Lower leg skin (tissue), 3 donors: ENCODE measurements at regions not wholly inside any gene's neighbourhood (a gene's known extent, or its start where the extent isn't known, plus 50 kb on each side); places are given as distances from the start of the nearest gene placed in this dataset.

Experiments
- CTCF ChIP-seq, 3 donors: fragments of 450-650 bp; IDR thresholded peaks; one replicate each; pipeline ENCODE4 v1.5.1; 2016; ENCODE audit warnings: antibody characterized with exemption in 3 of 3, mild to moderate bottlenecking in 3 of 3, moderate library complexity in 2 of 3
- POLR2A ChIP-seq, 2 donors: fragments of 450-650 bp; IDR thresholded peaks; one replicate each; pipeline ENCODE4 v1.6.1; 2016 to 2017; ENCODE audit warnings: antibody characterized with exemption in 2 of 2, mild to moderate bottlenecking in 1 of 2, moderate library complexity in 1 of 2

GRCh38 chr1:29789910-29790247, 553.6 kb downstream of the PTPRU start:
- no peak for TF ChIP-seq CTCF (IDR thresholded peaks at IDR 0.05)
- no peak for TF ChIP-seq POLR2A (IDR thresholded peaks at IDR 0.05)
